ENCODE measurements at regions not wholly inside any gene's neighbourhood (a gene's known extent, or its start where the extent isn't known, plus 50 kb on each side); places are given as distances from the start of the nearest gene placed in this dataset.

- Mint-ChIP-seq H3K27ac (no peak overlapping the region), H3K4me3 (no peak overlapping the region), H3K36me3 (ENCODE audit: low read depth) (no peaks in the 10 kb centered on the region), H3K27me3 (peaks cover 4% of the 10 kb centered on the region), H3K4me1 (ENCODE audit: low read depth) (no peaks in the 10 kb centered on the region), H3K9me3 (no peaks in the 10 kb centered on the region)
- CTCF ChIA-PET, result no interaction called here
- DNase-seq (no peak), ATAC-seq (no peak)
- TF ChIP-seq, protein P1, sequence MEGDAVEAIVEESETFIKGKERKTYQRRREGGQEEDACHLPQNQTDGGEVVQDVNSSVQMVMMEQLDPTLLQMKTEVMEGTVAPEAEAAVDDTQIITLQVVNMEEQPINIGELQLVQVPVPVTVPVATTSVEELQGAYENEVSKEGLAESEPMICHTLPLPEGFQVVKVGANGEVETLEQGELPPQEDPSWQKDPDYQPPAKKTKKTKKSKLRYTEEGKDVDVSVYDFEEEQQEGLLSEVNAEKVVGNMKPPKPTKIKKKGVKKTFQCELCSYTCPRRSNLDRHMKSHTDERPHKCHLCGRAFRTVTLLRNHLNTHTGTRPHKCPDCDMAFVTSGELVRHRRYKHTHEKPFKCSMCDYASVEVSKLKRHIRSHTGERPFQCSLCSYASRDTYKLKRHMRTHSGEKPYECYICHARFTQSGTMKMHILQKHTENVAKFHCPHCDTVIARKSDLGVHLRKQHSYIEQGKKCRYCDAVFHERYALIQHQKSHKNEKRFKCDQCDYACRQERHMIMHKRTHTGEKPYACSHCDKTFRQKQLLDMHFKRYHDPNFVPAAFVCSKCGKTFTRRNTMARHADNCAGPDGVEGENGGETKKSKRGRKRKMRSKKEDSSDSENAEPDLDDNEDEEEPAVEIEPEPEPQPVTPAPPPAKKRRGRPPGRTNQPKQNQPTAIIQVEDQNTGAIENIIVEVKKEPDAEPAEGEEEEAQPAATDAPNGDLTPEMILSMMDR (IDR thresholded peaks at IDR 0.05), result no peak
- intact Hi-C loops (cut with micrococcal nuclease), result no loop called here
- POLR2A ChIA-PET, result no interaction called here
Measured at GRCh38 chr6:3561725-3562124, 104.9 kb upstream of the SLC22A23 start.

DNA sequence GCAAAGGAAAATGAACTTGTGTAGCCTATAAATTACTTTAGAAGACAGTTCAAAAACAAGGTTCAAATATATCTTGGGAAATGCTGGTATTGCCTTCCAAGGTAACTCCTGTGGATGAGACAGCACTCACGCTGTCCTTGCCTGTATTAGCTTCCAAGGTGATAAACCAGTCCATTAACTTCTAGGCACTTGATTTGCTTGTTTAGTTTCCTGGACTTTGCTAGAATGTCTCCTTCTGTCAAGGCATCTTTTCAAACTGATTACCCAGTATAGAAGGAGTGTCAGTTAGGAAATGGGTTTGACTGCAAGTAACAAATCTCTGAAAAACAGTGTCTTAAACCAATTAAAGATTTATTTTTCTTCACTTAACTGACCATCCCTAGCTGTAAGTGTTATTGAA, 103.4 kb upstream of the SLC22A23 start:
- ATAC-seq, result no peak
- TF ChIP-seq, protein P1 (IDR thresholded peaks at IDR 0.05), result no peak
- no peak overlapping the region for H3K27ac Mint-ChIP-seq
- DNase-seq, result no peak
- CTCF ChIA-PET, result no interaction called here
- intact Hi-C loops (cut with micrococcal nuclease), result no loop called here
- H3K4me1 Mint-ChIP-seq (ENCODE audit: low read depth), result no peaks in the 10 kb centered on the region
- POLR2A ChIA-PET, result no interaction called here
- no peaks in the 10 kb centered on the region for H3K9me3 Mint-ChIP-seq
- H3K4me3 Mint-ChIP-seq, result no peak overlapping the region
- peaks cover 6% of the 10 kb centered on the region for H3K27me3 Mint-ChIP-seq
- H3K36me3 Mint-ChIP-seq (ENCODE audit: low read depth), result no peaks in the 10 kb centered on the region

DNA sequence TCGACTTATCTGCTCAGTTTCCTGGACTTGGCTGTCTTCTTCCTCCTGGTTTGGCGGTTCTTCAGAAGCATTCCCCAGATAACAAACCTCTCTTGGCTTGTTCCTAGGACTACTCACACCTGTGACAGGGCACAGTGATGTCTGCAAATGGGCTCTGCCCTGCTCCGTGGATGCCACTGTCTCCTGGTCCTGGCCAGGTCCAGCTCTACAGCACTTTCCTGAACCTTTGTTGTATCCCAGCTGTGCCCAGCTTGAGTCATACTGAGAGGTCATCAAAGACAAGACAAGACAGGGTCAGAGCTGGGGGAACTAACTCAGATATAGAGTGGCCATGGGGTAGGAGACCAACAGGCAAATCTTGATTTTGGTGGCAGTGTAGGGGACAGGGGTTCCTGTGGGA, 102.7 kb upstream of the SLC22A23 start:
- DNase-seq, result no peak
- Mint-ChIP-seq H3K36me3 (ENCODE audit: low read depth) (no peaks in the 10 kb centered on the region), H3K9me3 (no peaks in the 10 kb centered on the region), H3K4me1 (ENCODE audit: low read depth) (no peaks in the 10 kb centered on the region), H3K27me3 (peaks cover 6% of the 10 kb centered on the region), H3K4me3 (no peak overlapping the region), H3K27ac (no peak overlapping the region)
- CTCF ChIA-PET, result no interaction called here
- intact Hi-C loops (cut with micrococcal nuclease), result no loop called here
- ATAC-seq, result no peak
- POLR2A ChIA-PET, result no interaction called here
- TF ChIP-seq, protein P1 (IDR thresholded peaks at IDR 0.05), result no peak

GRCh38 chr6:3557336-3557735, 100.5 kb upstream of the SLC22A23 start:
- peaks cover 12% of the 10 kb centered on the region for H3K27me3 Mint-ChIP-seq
- no peaks in the 10 kb centered on the region for H3K36me3 Mint-ChIP-seq (ENCODE audit: low read depth)
- ATAC-seq (no peak), DNase-seq (no peak)
- no peaks in the 10 kb centered on the region for H3K4me1 Mint-ChIP-seq (ENCODE audit: low read depth)
- TF ChIP-seq, protein P1 (IDR thresholded peaks at IDR 0.05), result no peak
- H3K27ac Mint-ChIP-seq, result no peak overlapping the region
- CTCF ChIA-PET, result no interaction called here
- no peak overlapping the region for H3K4me3 Mint-ChIP-seq
- intact Hi-C loops (cut with micrococcal nuclease), result no loop called here
- POLR2A ChIA-PET, result no interaction called here
- H3K9me3 Mint-ChIP-seq, result peaks cover 3% of the 10 kb centered on the region

GRCh38 chr6:3553254-3553653, 96.4 kb upstream of the SLC22A23 start:
- ChIA-PET POLR2A (no interaction called here), CTCF (no interaction called here)
- TF ChIP-seq, protein P1 (IDR thresholded peaks at IDR 0.05), result no peak
- Mint-ChIP-seq H3K27me3 (peaks cover 12% of the 10 kb centered on the region), H3K27ac (no peak overlapping the region), H3K4me3 (no peak overlapping the region), H3K9me3 (peaks cover 3% of the 10 kb centered on the region), H3K4me1 (ENCODE audit: low read depth) (no peaks in the 10 kb centered on the region), H3K36me3 (ENCODE audit: low read depth) (no peaks in the 10 kb centered on the region)
- DNase-seq (no peak), ATAC-seq (no peak)
- intact Hi-C loops (cut with micrococcal nuclease), result no loop called here

Measured in activated CD8-positive, alpha-beta T cell treated with anti-CD3 and anti-CD28 coated beads for 36 hours (primary cell).